ENCODE measurements at regions not wholly inside any gene's neighbourhood (a gene's known extent, or its start where the extent isn't known, plus 50 kb on each side); places are given as distances from the start of the nearest gene placed in this dataset.

DNA sequence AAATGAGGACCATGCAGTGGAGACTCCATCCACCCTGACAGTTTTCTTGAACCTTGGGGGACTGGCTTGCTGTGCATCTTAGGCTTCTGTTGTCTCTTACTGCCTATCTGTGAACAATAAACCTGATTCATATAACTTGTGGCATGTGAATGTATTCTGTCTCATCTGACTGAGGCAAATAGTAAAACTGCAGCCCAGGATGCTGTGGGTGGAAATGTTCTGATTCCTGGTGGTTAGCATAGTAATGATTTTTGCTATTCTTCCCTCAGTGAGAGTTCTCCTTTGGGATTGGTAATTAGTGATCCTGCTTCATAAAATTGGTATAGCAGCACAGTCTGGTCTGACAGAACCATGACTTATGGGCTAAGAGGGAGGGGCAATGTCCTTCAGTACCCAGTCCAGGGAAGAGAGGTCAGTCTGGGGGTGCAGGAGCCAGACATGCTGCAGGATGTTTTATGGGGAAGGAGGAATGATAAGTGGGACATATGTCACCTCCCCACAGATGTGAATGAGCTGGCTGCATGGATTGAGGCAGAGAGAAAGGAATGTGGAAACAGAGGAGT lies 147.1 kb downstream of the OR2B2 start:
- Mint-ChIP-seq H3K4me1 (peaks cover 8% of the 10 kb centered on the region), H3K27ac (no peak overlapping the region), H3K36me3 (ENCODE audit: low read depth) (peaks cover 1% of the 10 kb centered on the region), H3K9me3 (no peaks in the 10 kb centered on the region), H3K4me3 (no peak overlapping the region), H3K27me3 (ENCODE audit: insufficient read depth) (peaks cover 80% of the 10 kb centered on the region)
- no peak overlapping the region for H3K9ac ChIP-seq (ENCODE audit: extremely low read depth, low read length, poor library complexity, severe bottlenecking)
- H3K9me3 ChIP-seq (ENCODE audit: control insufficient read depth, low read length), result no peaks in the 10 kb centered on the region
- TF ChIP-seq, protein P1, sequence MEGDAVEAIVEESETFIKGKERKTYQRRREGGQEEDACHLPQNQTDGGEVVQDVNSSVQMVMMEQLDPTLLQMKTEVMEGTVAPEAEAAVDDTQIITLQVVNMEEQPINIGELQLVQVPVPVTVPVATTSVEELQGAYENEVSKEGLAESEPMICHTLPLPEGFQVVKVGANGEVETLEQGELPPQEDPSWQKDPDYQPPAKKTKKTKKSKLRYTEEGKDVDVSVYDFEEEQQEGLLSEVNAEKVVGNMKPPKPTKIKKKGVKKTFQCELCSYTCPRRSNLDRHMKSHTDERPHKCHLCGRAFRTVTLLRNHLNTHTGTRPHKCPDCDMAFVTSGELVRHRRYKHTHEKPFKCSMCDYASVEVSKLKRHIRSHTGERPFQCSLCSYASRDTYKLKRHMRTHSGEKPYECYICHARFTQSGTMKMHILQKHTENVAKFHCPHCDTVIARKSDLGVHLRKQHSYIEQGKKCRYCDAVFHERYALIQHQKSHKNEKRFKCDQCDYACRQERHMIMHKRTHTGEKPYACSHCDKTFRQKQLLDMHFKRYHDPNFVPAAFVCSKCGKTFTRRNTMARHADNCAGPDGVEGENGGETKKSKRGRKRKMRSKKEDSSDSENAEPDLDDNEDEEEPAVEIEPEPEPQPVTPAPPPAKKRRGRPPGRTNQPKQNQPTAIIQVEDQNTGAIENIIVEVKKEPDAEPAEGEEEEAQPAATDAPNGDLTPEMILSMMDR (conservative IDR thresholded peaks at IDR 0.05), result no peak
- H3K4me3 ChIP-seq (ENCODE audit: low read length), result no peak overlapping the region
- peak; percentile 23 for DNase-seq
- peaks cover 47% of the 10 kb centered on the region for H3K27me3 ChIP-seq (ENCODE audit: control insufficient read depth, insufficient read depth, low read length, poor library complexity, severe bottlenecking)
- no peaks in the 10 kb centered on the region for H3K4me1 ChIP-seq (ENCODE audit: control insufficient read depth, insufficient read depth, low read length)
- no peak overlapping the region for H3K27ac ChIP-seq (ENCODE audit: low read depth, low read length)
- H3K36me3 ChIP-seq (ENCODE audit: control insufficient read depth, insufficient read depth, low read length), result no peaks in the 10 kb centered on the region

DNA sequence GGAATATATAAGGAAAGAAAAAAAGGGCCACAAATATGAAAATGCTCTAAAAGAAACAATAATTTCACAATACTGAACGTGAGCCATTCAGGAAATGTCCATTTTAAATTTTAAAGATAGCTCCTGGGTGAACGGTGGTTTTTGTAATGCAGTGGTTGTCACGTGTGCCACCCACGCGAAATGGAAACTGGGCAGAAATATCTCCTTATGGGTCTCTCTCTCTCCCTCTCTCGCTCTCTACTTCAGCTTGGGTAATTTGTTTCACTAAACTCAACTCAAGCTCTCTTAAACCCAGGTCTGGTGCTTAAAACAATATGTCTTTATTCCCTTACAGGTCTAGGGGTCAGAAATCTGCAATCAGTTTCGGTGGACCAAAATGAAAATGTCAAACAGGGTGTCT lies 150.8 kb downstream of the OR2B2 start:
- Histone ChIP-seq H3K4me1 (ENCODE audit: control insufficient read depth, insufficient read depth, low read length) (peaks cover 5% of the 10 kb centered on the region), H3K9me3 (ENCODE audit: control insufficient read depth, low read length) (no peaks in the 10 kb centered on the region), H3K4me3 (ENCODE audit: low read length) (no peak overlapping the region), H3K27me3 (ENCODE audit: control insufficient read depth, insufficient read depth, low read length, poor library complexity, severe bottlenecking) (peaks cover 16% of the 10 kb centered on the region), H3K36me3 (ENCODE audit: control insufficient read depth, insufficient read depth, low read length) (no peaks in the 10 kb centered on the region), H3K27ac (ENCODE audit: low read depth, low read length) (no peak overlapping the region), H3K9ac (ENCODE audit: extremely low read depth, low read length, poor library complexity, severe bottlenecking) (no peak overlapping the region)
- Mint-ChIP-seq H3K4me3 (peak overlapping the region; percentile 66), H3K4me1 (peaks cover 33% of the 10 kb centered on the region), H3K27ac (peak overlapping the region; percentile 97), H3K36me3 (ENCODE audit: low read depth) (peaks cover 1% of the 10 kb centered on the region), H3K9me3 (no peaks in the 10 kb centered on the region), H3K27me3 (ENCODE audit: insufficient read depth) (peaks cover 54% of the 10 kb centered on the region)
- no peak for DNase-seq
- TF ChIP-seq, protein P1 (conservative IDR thresholded peaks at IDR 0.05), result no peak
- 79 to 87% methylated on average over 7 of the region's 7 CpGs for WGBS, 2 experiments (ENCODE audit: insufficient coverage in 1 of 2, insufficient read length in 1 of 2)

DNA sequence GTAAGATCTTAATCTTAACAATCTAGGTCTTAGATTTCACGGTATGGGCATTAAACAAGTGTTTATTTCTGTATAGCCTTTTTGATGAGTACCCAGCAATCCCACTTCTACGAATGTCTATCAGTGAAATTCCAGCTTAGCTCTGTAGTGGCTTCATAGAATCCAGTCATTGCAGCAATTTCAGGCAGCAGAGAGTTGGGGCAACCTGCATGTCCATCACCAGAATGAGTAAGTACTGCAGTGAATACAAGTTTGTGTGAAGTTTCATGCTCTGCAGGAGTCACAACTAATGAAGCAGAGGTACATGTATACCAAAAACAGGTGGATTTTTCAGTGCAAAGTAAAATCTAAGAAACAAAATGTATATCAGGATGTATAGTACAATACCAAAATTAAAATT lies 151.7 kb downstream of the OR2B2 start:
- 93 to 100% methylated on average over 2 of the region's 2 CpGs for WGBS, 2 experiments (ENCODE audit: insufficient coverage in 1 of 2, insufficient read length in 1 of 2)
- H3K27ac ChIP-seq (ENCODE audit: low read depth, low read length), result no peak overlapping the region
- H3K36me3 ChIP-seq (ENCODE audit: control insufficient read depth, insufficient read depth, low read length), result no peaks in the 10 kb centered on the region
- H3K4me1 ChIP-seq (ENCODE audit: control insufficient read depth, insufficient read depth, low read length), result peaks cover 5% of the 10 kb centered on the region
- Mint-ChIP-seq H3K4me3 (no peak overlapping the region), H3K9me3 (no peaks in the 10 kb centered on the region), H3K36me3 (ENCODE audit: low read depth) (peaks cover 1% of the 10 kb centered on the region), H3K4me1 (peaks cover 35% of the 10 kb centered on the region), H3K27ac (no peak overlapping the region), H3K27me3 (ENCODE audit: insufficient read depth) (peaks cover 51% of the 10 kb centered on the region)
- H3K9me3 ChIP-seq (ENCODE audit: control insufficient read depth, low read length), result no peaks in the 10 kb centered on the region
- H3K4me3 ChIP-seq (ENCODE audit: low read length), result no peak overlapping the region
- peaks cover 7% of the 10 kb centered on the region for H3K27me3 ChIP-seq (ENCODE audit: control insufficient read depth, insufficient read depth, low read length, poor library complexity, severe bottlenecking)
- TF ChIP-seq, protein P1 (conservative IDR thresholded peaks at IDR 0.05), result no peak
- DNase-seq, result no peak
- no peak overlapping the region for H3K9ac ChIP-seq (ENCODE audit: extremely low read depth, low read length, poor library complexity, severe bottlenecking)

Measured in endodermal cell (in vitro differentiated cells).